HepG2 (cell line): ENCODE measurements at regions not wholly inside any gene's neighbourhood (a gene's known extent, or its start where the extent isn't known, plus 50 kb on each side); places are given as distances from the start of the nearest gene placed in this dataset.

Experiments used
- ATAC-seq: fragments of 200-7000 bp; cut with Tn5 transposase; 3 replicates; pipeline ENCODE4 v1.9.1; 2020; ENCODE audit warnings: mild to moderate bottlenecking, moderate library complexity
- BruUV-seq: library from RNA; stranded (reverse); fragments of 400-500 nt; replicated peaks from 2 replicates; lab custom pipeline; 2021; lab: Mats Ljungman, UMichigan
- CTCF ChIA-PET: fragments of 300-600 bp; formaldehyde crosslinking; extraction: SDS; loops from one replicate; lab custom pipeline; 2021; ENCODE audit warnings: low total read pairs, inconsistent platforms, low intra/inter-chr PET ratio; lab: Yijun Ruan, JAX
- POLR2A ChIA-PET: fragments of 350-600 bp; sonication (Branson Sonifier 250); formaldehyde crosslinking; loops from one replicate; lab custom pipeline; 2020; ENCODE audit warnings: antibody characterized with exemption, inconsistent platforms; lab: Yijun Ruan, JAX
- DNase-seq: peaks from one replicate; pipeline ENCODE4 v3.0.0-alpha.2; 2015; ENCODE audit warnings: low spot score
- FAIRE-seq: peaks from 3 replicates; lab custom pipeline; 2011; peaks lifted over from hg19 to GRCh38; lab: Jason Lieb, UNC
- H2AFZ ChIP-seq: one replicate; pipeline ENCODE4 v1.6.1; 2011; ENCODE audit warnings: low read length, inconsistent platforms
- H3K27ac ChIP-seq: fragments of 300-600 bp; 3 replicates; pipeline ENCODE4 v1.8.0; 2011; ENCODE audit warnings: mixed run types, mild to moderate bottlenecking, mixed read lengths, low read length, inconsistent platforms; ENCODE audit not compliant: insufficient read depth; ENCODE audit errors: extremely low read length
- H3K27me3 ChIP-seq, 2 experiments: fragments of 200-600 bp in 1 of 2; 2 replicates in 1 of 2; 3 replicates in 1 of 2; pipeline versions ENCODE4 v1.6.0 to v1.8.0; 2011; ENCODE audit warnings: low read length in 2 of 2, mild to moderate bottlenecking in 2 of 2, moderate library complexity in 2 of 2, inconsistent platforms in 1 of 2; ENCODE audit not compliant: insufficient read depth in 2 of 2, control insufficient read depth in 1 of 2
- H3K36me3 ChIP-seq, 2 experiments: fragments of 200-600 bp in 1 of 2; replicated peaks in 1 of 2; 2 replicates in 1 of 2; 3 replicates in 1 of 2; pipeline versions ENCODE4 v1.5.1 to v1.8.0; 2011; ENCODE audit warnings: low read length in 2 of 2, inconsistent platforms in 1 of 2; ENCODE audit not compliant: insufficient read depth in 2 of 2, control insufficient read depth in 1 of 2
- H3K4me1 ChIP-seq: 2 replicates; pipeline ENCODE4 v1.5.1; 2012; ENCODE audit warnings: low read length, inconsistent platforms; ENCODE audit not compliant: insufficient read depth
- H3K4me2 ChIP-seq: 2 replicates; pipeline ENCODE4 v1.6.0; 2011; ENCODE audit warnings: low read depth, low read length, inconsistent platforms
- H3K4me3 ChIP-seq, 3 experiments: fragments of 200-600 bp in 1 of 3; sonication (generic), shearing (Covaris generic) in 1 of 3; replicated peaks in 1 of 3; 2 replicates each; pipeline ENCODE4 v1.5.1; 2011 to 2016; ENCODE audit warnings: low read length in 3 of 3, inconsistent platforms in 2 of 3, low read depth in 2 of 3, mild to moderate bottlenecking in 2 of 3, control low read depth in 1 of 3, mixed read lengths in 1 of 3; ENCODE audit not compliant: insufficient read depth in 1 of 3
- H3K79me2 ChIP-seq: one replicate; pipeline ENCODE4 v1.6.1; 2011; ENCODE audit warnings: low read length, inconsistent platforms; ENCODE audit not compliant: insufficient read depth
- H3K9ac ChIP-seq: 2 replicates; pipeline ENCODE4 v1.6.0; 2011; ENCODE audit warnings: mild to moderate bottlenecking, low read depth, low read length, inconsistent platforms; ENCODE audit not compliant: insufficient read depth
- H3K9me3 ChIP-seq: 2 replicates; pipeline ENCODE4 v1.5.1; 2012; ENCODE audit warnings: mild to moderate bottlenecking, low read length
- H4K20me1 ChIP-seq: 2 replicates; pipeline ENCODE4 v1.6.0; 2011; ENCODE audit warnings: inconsistent platforms, mild to moderate bottlenecking, low read length, moderate library complexity; ENCODE audit not compliant: insufficient read depth
- ADNP ChIP-seq: sonication (generic); formaldehyde crosslinking; IDR thresholded peaks from 2 replicates; pipeline ENCODE4 v1.4.0; 2020; ENCODE audit warnings: missing genetic modification reagents
- CAMTA2 ChIP-seq: sonication (generic); formaldehyde crosslinking; IDR thresholded peaks from 2 replicates; pipeline ENCODE4 v1.4.0; 2020; ENCODE audit warnings: mild to moderate bottlenecking, missing genetic modification reagents, borderline replicate concordance
- CHCHD3 ChIP-seq: sonication (generic); formaldehyde crosslinking; IDR thresholded peaks from 2 replicates; pipeline ENCODE4 v1.8.0; 2022; ENCODE audit warnings: mild to moderate bottlenecking, missing genetic modification reagents, moderate library complexity
- NAIF1 ChIP-seq: sonication (generic); formaldehyde crosslinking; IDR thresholded peaks from 2 replicates; pipeline ENCODE4 v1.5.0; 2020; ENCODE audit warnings: mild to moderate bottlenecking, missing genetic modification reagents, borderline replicate concordance
- NFKBIZ ChIP-seq: IDR thresholded peaks from 2 replicates; pipeline ENCODE4 v1.6.1; 2018; ENCODE audit warnings: missing genetic modification reagents, missing compliant biosample characterization
- POLR2A ChIP-seq, 2 experiments: IDR thresholded peaks; 2 replicates each; pipeline ENCODE4 v1.6.1; 2011; ENCODE audit warnings: low read depth in 2 of 2, low read length in 2 of 2, mild to moderate bottlenecking in 1 of 2, moderate library complexity in 1 of 2; ENCODE audit not compliant: insufficient read depth in 1 of 2
- SMYD3 ChIP-seq: sonication (generic); formaldehyde crosslinking; IDR thresholded peaks from 2 replicates; pipeline ENCODE4 v1.8.1; 2023; ENCODE audit warnings: mild to moderate bottlenecking, missing genetic modification reagents
- SOX5 ChIP-seq: IDR thresholded peaks from 2 replicates; pipeline ENCODE4 v1.6.1; 2016; ENCODE audit warnings: borderline replicate concordance
- U2AF2 ChIP-seq: fragments of 200-400 bp; formaldehyde crosslinking; IDR thresholded peaks from 2 replicates; pipeline ENCODE4 v1.6.1; 2017; ENCODE audit warnings: low read depth, mild to moderate bottlenecking, low read length
- ZC3H4 ChIP-seq: sonication (generic); formaldehyde crosslinking; IDR thresholded peaks from 2 replicates; pipeline ENCODE4 v1.4.0; 2020; ENCODE audit warnings: missing genetic modification reagents, borderline replicate concordance
- ZFP90 ChIP-seq: sonication (generic); formaldehyde crosslinking; IDR thresholded peaks from 2 replicates; pipeline ENCODE4 v1.8.0; 2022; ENCODE audit warnings: missing genetic modification reagents, mild to moderate bottlenecking, inconsistent platforms, borderline replicate concordance
- ZNF234 ChIP-seq: sonication (generic); formaldehyde crosslinking; conservative IDR thresholded peaks from 2 replicates; pipeline ENCODE4 v1.5.1; 2020; ENCODE audit warnings: mild to moderate bottlenecking, missing genetic modification reagents
- ZNF292 ChIP-seq: sonication (generic); formaldehyde crosslinking; IDR thresholded peaks from 2 replicates; pipeline ENCODE4 v1.8.1; 2022; ENCODE audit warnings: mild to moderate bottlenecking, low read depth, missing genetic modification reagents, borderline replicate concordance
- ZNF354B ChIP-seq: sonication (generic); formaldehyde crosslinking; IDR thresholded peaks from 2 replicates; pipeline ENCODE4 v1.8.0; 2022; ENCODE audit warnings: mild to moderate bottlenecking, missing genetic modification reagents
- ZNF577 ChIP-seq: sonication (generic); formaldehyde crosslinking; IDR thresholded peaks from 2 replicates; pipeline ENCODE4 v1.4.0; 2020; ENCODE audit warnings: mild to moderate bottlenecking, low read depth, missing genetic modification reagents, borderline replicate concordance
- WGBS: methylation state at CpG from one replicate; pipeline ENCODE4 v1.1.6; 2017; ENCODE audit warnings: low lambda C conversion rate; 5-methylcytosine and 5-hydroxymethylcytosine counted together
- in situ Hi-C: cut with HindIII; loops from 2 replicates; pipeline ENCODE4 v1.10.0; 2017; ENCODE audit warnings: low pct_unique_long_range_greater_than_20kb; ENCODE audit not compliant: extremely low pct_ligation_motif_present
- intact Hi-C: fragments of 100-400 bp; cut with micrococcal nuclease; formaldehyde crosslinking; loops from one replicate; pipeline ENCODE4 v1.10.0; 2022; ENCODE audit not compliant: unreplicated experiment
- TF ChIP-seq, protein P1 (sequence below): conservative IDR thresholded peaks from 2 replicates; pipeline ENCODE4 v1.6.1; 2018; ENCODE audit warnings: missing genetic modification reagents
- TF ChIP-seq, protein P2 (sequence below): sonication (generic); formaldehyde crosslinking; IDR thresholded peaks from 2 replicates; pipeline ENCODE4 v1.8.1; 2023; ENCODE audit warnings: missing genetic modification reagents, mild to moderate bottlenecking, borderline replicate concordance
- TF ChIP-seq, protein P3 (sequence below): sonication (generic); formaldehyde crosslinking; IDR thresholded peaks from 2 replicates; pipeline ENCODE4 v1.5.0; 2020; ENCODE audit warnings: mild to moderate bottlenecking, missing genetic modification reagents, moderate library complexity

DNA sequence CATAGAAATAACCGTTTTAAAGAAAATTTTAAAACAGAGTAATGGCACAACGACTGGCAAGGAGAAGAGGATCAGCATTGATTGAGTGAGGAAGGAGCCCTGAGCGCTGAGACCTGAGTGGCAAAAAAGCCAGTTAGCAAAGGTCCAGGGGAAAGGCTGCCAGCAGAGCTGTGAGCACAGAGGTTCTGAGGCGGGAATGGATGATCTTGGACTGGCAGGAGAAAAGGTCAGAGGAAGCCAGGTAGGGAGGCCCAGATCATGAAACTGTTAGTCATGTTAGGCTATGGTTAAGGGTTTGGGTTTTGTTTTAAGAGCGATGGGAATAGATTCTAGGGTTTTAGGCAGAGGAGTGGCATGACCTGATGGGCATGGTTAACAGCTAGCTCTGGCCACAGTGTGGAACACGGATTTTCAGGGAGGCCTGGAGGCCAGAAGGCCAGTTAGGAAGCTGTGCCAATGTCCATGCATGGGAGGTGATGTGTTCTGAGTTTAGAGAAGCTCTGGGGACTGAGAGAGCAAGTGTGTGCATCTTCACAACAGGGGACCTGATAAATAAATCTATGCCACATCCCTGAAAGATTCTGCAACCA, 57.7 kb upstream of the GALNT10 start:
- FAIRE-seq, result no peak
- POLR2A ChIA-PET, result no interaction called here

DNA sequence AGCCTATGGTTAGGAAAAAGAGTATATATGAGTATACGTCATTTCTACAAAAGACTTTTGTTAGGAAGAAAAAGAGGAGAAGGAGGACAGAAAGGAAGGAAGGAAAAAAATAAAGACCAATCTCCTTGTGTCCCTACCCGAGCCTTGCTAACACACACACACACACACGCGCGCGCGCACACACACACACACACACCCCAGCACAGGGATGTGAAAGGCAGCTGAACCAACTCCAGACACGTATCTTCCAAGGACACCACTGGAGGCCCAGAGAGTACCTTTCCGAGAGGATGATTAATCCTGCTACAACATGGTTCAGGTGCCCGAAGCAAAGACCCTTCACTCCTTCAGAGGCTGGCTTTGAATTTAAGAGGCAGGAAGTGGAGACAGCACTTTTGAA, 56.9 kb upstream of the GALNT10 start:
- POLR2A ChIA-PET, result no interaction called here
- 64% methylated on average over 10 of the region's 10 CpGs for WGBS
- TF ChIP-seq ZNF234 (CRISPR knock-in tag), result no peak
- no peak for TF ChIP-seq CAMTA2
- TF ChIP-seq ZNF577 (CRISPR knock-in tag), result no peak
- TF ChIP-seq ZNF354B, result no peak
- TF ChIP-seq, protein P1, sequence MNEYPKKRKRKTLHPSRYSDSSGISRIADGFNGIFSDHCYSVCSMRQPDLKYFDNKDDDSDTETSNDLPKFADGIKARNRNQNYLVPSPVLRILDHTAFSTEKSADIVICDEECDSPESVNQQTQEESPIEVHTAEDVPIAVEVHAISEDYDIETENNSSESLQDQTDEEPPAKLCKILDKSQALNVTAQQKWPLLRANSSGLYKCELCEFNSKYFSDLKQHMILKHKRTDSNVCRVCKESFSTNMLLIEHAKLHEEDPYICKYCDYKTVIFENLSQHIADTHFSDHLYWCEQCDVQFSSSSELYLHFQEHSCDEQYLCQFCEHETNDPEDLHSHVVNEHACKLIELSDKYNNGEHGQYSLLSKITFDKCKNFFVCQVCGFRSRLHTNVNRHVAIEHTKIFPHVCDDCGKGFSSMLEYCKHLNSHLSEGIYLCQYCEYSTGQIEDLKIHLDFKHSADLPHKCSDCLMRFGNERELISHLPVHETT, result no peak
- TF ChIP-seq SOX5 (CRISPR knock-in tag), result no peak
- TF ChIP-seq, protein P2, sequence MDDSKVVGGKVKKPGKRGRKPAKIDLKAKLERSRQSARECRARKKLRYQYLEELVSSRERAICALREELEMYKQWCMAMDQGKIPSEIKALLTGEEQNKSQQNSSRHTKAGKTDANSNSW, result no peak
- TF ChIP-seq ZFP90 (CRISPR knock-in tag), result no peak
- TF ChIP-seq POLR2A (IDR thresholded peaks at IDR 0.05; ENCODE audit: insufficient read depth in 1 of 2, low read depth in 2 of 2, low read length in 2 of 2), result no peak

More for the DNA sequence above, 57.7 kb upstream of the GALNT10 start:
- Histone ChIP-seq H2AFZ (no peak overlapping the region), H3K4me3 (no peak overlapping the region), H3K4me1 (no peaks in the 10 kb centered on the region), H3K27me3 (peaks cover 0 to 13% of the 10 kb centered on the region in 2 experiments; a peak in 3 of 5 replicates), H3K9ac (no peak overlapping the region), H3K9me3 (no peaks in the 10 kb centered on the region), H4K20me1 (no peaks in the 10 kb centered on the region), H3K79me2 (no peaks in the 10 kb centered on the region), H3K36me3 (no peaks in the 10 kb centered on the region), H3K4me2 (no peak overlapping the region), H3K27ac (no peak overlapping the region)
- TF ChIP-seq CHCHD3, result no peak
- TF ChIP-seq NAIF1 (CRISPR knock-in tag), result no peak
- TF ChIP-seq ADNP (CRISPR knock-in tag), result no peak
- TF ChIP-seq, protein P3, sequence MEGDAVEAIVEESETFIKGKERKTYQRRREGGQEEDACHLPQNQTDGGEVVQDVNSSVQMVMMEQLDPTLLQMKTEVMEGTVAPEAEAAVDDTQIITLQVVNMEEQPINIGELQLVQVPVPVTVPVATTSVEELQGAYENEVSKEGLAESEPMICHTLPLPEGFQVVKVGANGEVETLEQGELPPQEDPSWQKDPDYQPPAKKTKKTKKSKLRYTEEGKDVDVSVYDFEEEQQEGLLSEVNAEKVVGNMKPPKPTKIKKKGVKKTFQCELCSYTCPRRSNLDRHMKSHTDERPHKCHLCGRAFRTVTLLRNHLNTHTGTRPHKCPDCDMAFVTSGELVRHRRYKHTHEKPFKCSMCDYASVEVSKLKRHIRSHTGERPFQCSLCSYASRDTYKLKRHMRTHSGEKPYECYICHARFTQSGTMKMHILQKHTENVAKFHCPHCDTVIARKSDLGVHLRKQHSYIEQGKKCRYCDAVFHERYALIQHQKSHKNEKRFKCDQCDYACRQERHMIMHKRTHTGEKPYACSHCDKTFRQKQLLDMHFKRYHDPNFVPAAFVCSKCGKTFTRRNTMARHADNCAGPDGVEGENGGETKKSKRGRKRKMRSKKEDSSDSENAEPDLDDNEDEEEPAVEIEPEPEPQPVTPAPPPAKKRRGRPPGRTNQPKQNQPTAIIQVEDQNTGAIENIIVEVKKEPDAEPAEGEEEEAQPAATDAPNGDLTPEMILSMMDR (CRISPR knock-in tag), result no peak
- TF ChIP-seq ZC3H4 (CRISPR knock-in tag), result no peak
- TF ChIP-seq SMYD3, result no peak
- no peak for TF ChIP-seq ZNF292
- TF ChIP-seq U2AF2, result no peak
- TF ChIP-seq NFKBIZ (CRISPR knock-in tag), result no peak
- ATAC-seq, result no peak
- CTCF ChIA-PET, result no interaction called here
- no TSS peak for BruUV-seq
- intact Hi-C loops, result no loop called here
- no peak for DNase-seq
- 23% methylated on average over 6 of the region's 6 CpGs for WGBS
- in situ Hi-C loops, result no loop called here

More for the DNA sequence above, 56.9 kb upstream of the GALNT10 start:
- Histone ChIP-seq H3K4me3 (no peak overlapping the region), H2AFZ (no peak overlapping the region), H4K20me1 (no peaks in the 10 kb centered on the region), H3K9me3 (no peaks in the 10 kb centered on the region), H3K79me2 (no peaks in the 10 kb centered on the region), H3K27ac (no peak overlapping the region), H3K4me2 (no peak overlapping the region), H3K27me3 (peaks cover 0 to 13% of the 10 kb centered on the region in 2 experiments; a peak in 3 of 5 replicates), H3K4me1 (no peaks in the 10 kb centered on the region), H3K9ac (no peak overlapping the region), H3K36me3 (no peaks in the 10 kb centered on the region)
- DNase-seq (no peak), ATAC-seq (no peak; the same call in 2 of the 3 replicates), FAIRE-seq (no peak)
- in situ Hi-C loops, result no loop called here
- CTCF ChIA-PET, result no interaction called here
- intact Hi-C loops, result no loop called here
- BruUV-seq, result no TSS peak
